Stimulated activated naive CD8-positive, alpha-beta T cell treated with anti-CD3 and anti-CD28 coated beads, Interleukin-15, Interleukin-2, amounts not matched to agents 100 U/mL and 50 U/mL, for 24 hours (primary cell): ENCODE measurements at regions not wholly inside any gene's neighbourhood (a gene's known extent, or its start where the extent isn't known, plus 50 kb on each side); places are given as distances from the start of the nearest gene placed in this dataset.
"Not testable (repeated sequence)": the region's sequence is repeated elsewhere in the genome, so short reads cannot be mapped to it uniquely, and the experiment has no call there.

ENCODE experiments used
- ATAC-seq: fragments of 150-1000 bp; cut with Tn5 transposase; one replicate; pipeline ENCODE4 v1.10.0; 2021
- DNase-seq: peaks from one replicate; pipeline ENCODE4 v3.0.0; 2021

- ATAC-seq (no peak), DNase-seq (no peak)
Observed at GRCh38 chr2:128579825-128580224, 261.2 kb upstream of the HS6ST1 start.

- no peak for DNase-seq
- no peak for ATAC-seq
Observed at GRCh38 chr2:128580988-128581848, 262.6 kb upstream of the HS6ST1 start.

DNA sequence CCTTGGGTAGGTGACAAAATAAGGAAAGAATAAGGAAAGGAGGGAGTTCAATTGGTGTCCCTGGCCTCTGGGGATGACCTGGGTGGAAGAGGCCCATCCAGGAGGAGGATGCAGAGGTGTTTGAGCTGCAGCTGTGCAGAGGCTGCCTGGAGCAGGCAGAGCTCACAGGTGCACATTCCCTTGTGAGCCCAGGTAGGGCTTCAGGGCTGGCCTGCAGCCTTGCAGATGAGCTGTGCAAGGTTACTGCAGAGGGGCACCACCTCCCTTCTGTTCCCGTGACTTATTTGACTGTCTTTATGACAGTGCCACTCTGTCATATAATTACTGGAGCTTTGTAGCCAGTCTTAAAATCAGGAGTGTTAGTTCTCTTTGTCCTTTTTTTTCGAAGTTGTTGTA, 263.2 kb upstream of the HS6ST1 start:
- no peak for DNase-seq
- no peak for ATAC-seq

GRCh38 chr2:128584296-128584890, 265.7 kb upstream of the HS6ST1 start:
- ATAC-seq (no peak), DNase-seq (no peak)

- ATAC-seq (no peak), DNase-seq (no peak)
Observed at GRCh38 chr2:128585706-128586105, 267.0 kb upstream of the HS6ST1 start.

DNA sequence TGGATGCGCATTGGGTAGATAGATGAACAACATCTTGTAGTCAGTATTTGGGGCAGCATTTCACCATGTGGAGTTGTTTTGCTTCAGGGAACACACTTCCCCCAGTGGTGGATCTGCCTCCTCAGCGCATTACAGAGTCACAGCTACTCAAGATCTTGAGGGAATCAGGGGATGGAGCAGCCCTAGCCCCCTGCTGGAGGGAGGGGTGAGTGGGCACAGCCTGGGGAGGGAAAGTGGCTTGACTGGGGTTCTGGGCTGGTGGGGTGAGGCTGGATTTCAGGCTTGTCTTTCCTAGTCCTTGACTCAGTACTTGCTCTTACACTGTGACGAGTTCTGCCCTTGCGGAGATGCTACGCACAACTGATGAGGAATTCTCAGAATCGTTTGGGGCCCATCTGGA, 271.0 kb upstream of the HS6ST1 start:
- no peak for ATAC-seq
- no peak for DNase-seq

GRCh38 chr2:128590309-128591021, 271.8 kb upstream of the HS6ST1 start:
- ATAC-seq, result no peak
- DNase-seq, result no peak

DNA sequence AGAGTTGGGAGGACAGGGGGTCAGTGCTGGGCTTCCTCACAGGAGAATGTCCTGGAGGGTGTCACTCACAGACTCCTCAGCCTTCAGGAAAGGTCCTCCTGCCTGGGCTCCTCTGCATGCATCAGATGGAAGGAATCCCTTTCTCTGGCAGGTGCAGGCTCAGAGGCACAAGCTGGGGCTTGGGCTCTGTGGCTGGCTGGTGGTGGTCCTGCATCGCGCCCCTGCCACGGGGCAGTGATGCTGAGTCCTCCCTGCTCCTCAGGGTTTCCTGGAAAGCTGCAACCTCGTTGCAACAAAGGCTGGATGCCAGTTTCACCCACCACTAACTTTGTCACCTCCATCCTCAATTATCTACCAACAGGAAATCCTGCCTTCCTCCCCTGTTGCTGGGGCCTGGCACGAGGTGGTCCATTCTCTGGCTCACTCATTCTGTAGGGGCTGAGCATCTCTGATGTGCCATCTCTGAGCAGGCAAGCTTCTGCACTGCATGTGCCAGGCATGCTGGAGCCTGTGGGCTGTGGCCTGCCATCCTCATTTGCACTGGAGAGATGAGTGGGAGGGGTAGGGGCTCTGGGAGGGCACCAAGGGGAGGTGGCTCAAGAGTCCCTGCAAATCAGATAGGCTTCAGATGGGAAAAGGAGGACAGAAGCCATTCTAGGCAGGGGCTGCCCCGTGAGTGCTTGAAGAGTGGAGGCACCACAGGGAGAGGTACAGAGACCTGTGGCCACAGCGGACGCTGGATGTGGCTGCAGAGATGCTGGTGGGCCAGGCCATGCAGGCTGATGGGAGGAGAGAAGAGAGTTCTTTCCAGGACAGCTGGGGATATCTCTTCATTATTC, 272.6 kb upstream of the HS6ST1 start:
- ATAC-seq, result no peak

DNA sequence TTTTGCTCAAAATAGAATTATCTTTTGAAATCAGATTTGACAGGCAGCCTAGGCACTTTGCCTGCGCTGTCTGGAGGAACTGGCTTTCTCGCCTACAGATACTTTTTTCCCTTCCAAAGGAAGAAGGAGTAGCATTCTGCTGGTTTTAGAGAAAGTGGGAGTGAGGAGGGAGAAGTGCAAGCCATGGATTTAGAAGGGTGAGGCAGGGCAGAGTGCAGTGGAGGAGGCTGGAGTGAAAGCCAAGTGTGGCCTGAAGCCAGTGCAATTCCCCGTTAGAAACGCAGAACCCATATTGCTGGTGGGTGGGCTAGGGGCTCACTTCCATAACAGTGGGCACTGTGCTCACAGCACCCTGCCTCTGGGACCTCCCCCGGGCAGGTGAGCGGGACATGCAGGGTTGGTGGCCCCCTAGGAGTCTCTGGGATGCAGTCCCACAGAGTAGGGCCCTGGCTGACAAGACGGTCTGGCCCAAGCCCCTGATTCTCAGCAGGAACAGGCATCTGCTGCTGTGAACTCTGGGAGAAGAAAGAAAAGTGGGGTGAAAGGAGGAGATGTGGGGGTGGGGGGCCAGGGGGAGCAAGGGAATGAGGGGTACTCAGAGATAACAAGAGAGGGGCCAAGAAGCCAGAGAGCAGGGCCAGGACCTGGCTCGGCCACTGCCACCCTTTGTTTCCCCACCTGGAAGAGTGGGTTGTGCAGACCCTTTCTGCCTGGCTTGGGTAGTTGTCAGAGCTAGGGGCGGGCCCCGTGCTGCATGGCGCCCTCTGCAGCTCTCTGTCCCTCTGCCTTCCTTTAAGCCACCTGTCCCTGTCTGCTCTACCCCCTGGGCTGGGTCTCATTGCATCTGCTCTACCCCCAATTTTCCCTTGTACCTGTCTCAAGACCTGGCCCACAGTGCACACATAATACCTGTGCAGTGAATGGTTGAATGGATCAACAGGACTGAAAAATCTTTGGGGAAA, 273.5 kb upstream of the HS6ST1 start:
- no peak for DNase-seq

More for the DNA sequence above, 272.6 kb upstream of the HS6ST1 start:
- DNase-seq, result no peak

GRCh38 chr2:128593518-128593878, 274.8 kb upstream of the HS6ST1 start:
- no peak for DNase-seq
- ATAC-seq, result no peak

More for the DNA sequence above, 273.5 kb upstream of the HS6ST1 start:
- ATAC-seq, result no peak

GRCh38 chr2:128593879-128594650, 275.4 kb upstream of the HS6ST1 start:
- DNase-seq (no peak), ATAC-seq (no peak)

DNA sequence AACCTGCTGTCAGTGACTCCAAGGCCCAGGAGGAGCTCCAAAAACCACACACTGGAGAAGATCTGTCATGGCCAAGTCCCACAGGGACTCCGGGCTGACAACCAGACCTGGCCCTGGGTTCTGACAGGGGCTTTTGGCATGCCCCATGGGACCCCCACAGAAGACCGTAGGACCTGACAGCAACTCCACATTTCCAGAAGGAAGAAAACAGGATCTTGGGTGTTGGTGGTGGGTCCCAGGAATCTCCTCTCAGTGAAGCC, 275.9 kb upstream of the HS6ST1 start:
- ATAC-seq (no peak), DNase-seq (no peak)

DNA sequence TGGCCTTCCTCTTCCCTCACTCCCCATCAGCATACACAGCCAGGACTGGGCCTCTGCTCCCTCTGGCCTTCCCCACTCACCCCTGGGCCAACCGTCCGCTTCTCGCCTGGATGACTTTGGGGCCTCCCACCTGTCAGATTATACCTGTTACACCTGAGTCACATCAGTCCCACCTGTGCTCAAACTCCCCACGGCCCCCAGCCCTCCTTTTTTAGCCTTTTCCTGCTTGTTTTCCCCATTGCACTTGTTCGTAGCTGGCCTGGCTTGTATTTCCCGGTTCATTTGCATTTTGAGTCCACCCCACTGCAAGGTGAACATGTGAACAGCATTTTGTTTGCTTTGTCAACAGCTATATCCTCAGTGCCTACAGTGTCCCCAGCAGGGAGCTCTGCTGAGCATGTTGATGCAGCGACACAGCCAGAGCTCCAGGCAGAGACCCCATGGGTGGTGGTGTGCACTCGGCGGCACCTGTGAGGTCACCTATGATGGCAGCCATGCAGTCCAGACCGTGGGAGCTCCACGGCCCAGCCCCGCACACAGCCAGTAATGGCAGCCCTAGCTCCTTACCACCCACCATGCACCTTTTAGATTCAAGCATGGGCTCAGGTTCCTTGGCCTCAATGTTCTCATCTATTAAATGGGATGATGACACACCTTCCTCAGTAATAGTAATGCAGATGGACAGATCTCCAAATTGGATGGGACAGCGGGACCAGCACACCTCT, 276.4 kb upstream of the HS6ST1 start:
- DNase-seq, result no peak
- no peak for ATAC-seq

GRCh38 chr2:128595763-128596395, 277.2 kb upstream of the HS6ST1 start:
- no peak for ATAC-seq
- no peak for DNase-seq

DNA sequence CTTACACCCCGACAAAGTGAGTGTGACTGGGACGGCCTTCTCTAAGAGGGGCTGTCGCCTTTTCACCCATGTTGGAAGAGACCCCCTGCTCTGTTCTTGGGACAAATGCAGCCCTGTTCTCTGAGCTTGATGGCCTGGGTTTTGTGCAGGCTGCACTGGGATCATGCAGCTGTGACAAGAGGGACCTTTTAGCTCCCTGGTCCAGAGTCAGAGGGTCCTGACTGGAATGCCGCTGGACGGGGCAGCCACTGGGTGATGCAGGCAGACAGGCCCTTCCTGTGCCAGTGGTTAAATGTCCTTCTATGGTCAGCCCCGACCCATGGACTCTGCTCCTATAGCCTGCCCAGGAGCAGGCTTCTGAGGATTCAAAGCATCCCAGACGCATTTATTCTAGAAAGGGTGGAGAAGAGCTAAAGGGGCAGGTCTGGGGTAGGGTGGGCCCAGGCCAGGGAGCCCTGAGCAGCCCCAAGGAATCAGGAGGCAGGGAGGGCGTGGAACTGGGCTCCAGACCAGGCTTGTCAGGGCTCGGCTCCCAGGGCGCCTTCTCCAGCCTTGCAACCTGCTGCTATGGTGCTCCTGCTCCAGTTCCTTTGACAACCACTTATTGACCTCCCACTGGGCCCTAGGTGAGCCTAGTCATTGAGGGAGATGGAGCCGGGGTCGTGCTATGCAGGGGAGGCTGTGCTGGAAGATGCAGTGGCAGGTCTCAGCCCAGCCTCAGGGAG, 277.9 kb upstream of the HS6ST1 start:
- ATAC-seq (no peak), DNase-seq (no peak)

DNA sequence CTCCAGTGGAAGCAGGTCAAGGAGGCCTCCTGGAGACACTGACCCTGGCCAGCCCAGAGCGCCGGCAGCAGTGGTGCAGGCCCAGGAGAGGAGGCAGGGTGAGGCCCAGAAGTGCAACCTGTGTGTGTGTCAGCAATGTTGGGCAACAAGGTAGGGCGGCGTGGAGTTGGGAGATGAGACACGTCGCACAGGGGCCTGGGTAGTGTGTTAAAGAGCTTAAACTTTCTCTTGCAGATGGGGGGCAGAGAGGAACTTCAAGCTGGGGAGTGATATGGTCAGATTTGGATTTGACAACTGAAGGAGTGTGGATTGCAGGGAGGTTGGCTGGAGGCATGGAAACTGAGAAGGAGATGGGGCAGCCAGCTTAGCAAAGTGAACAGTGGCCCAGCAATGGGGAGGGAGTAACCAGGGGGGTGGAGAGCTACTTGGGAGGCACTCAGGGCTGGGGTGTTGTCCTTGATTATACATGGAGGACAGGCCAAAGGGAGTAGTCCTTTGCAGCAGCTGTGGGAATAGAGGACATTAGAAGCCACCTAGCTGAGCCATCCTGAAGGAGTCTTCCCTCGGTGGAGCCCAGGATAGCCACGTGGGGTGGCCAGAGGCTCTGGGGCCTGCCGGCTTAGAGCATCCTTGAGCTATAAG, 278.6 kb upstream of the HS6ST1 start:
- DNase-seq (no peak), ATAC-seq (no peak)

DNA sequence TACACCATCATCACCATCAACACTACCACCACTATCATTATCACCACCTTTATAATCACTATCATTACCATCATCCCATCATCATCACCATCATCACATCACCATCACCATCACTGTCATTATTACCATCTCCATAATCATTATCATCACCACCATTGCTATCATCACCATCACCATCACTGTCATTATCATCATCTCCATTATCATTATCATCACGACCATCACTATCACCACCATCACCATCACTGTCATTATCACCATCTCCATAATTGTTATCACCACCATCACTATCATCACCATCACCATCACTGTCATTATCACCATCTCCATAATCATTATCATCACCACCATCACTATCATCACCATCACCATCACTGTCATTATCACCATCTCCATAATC, 279.6 kb upstream of the HS6ST1 start:
- not testable (repeated sequence) for ATAC-seq, DNase-seq

DNA sequence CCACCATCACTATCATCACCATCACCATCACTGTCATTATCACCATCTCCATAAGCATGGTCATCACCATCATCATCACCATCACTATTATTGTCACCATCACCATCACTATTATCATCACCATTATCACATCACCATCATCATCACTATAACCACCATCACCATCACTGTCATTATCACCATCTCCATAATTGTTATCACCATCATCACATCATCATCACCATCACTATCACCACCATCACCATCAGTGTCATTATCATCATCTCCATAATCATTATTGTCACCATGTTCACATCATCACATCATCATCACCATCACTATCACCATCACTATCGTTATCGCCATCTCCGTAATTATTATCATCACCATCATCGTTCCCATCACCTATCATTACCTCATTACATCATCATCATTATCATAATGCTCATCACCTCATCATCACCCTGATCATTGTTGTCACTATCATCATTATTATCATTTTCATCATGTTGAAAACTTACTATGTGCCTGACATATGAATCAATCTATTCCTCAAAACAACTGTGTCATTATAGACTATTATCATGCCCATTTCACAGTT, 280.3 kb upstream of the HS6ST1 start:
- DNase-seq, result no peak
- ATAC-seq, result no peak
